GM12878 (cell line): ENCODE measurements at regions not wholly inside any gene's neighbourhood (a gene's known extent, or its start where the extent isn't known, plus 50 kb on each side); places are given as distances from the start of the nearest gene placed in this dataset.

Experiments
- ATAC-seq: fragments of 200-7000 bp; cut with Tn5 transposase; 3 replicates; pipeline ENCODE4 v1.9.1; 2020; ENCODE audit warnings: mild to moderate bottlenecking, moderate library complexity
- BruUV-seq: library from RNA; stranded (reverse); fragments of 400-500 nt; replicated peaks from 2 replicates; lab custom pipeline; 2021; lab: Mats Ljungman, UMichigan
- CTCF ChIA-PET: fragments of 300-600 bp; sonication (Branson Sonifier 250); formaldehyde crosslinking; extraction: SDS; loops from one replicate; lab custom pipeline; 2021; ENCODE audit warnings: inconsistent platforms; lab: Yijun Ruan, JAX
- POLR2A ChIA-PET: fragments of 350-600 bp; formaldehyde crosslinking; extraction: SDS; loops from one replicate; lab custom pipeline; 2021; ENCODE audit warnings: inconsistent platforms; lab: Charles Lee
- RAD21 ChIA-PET: fragments of 300-600 bp; sonication (Branson Sonifier 250); formaldehyde crosslinking; loops from one replicate; lab custom pipeline; 2023; ENCODE audit warnings: antibody characterized with exemption; ENCODE audit not compliant: unreplicated experiment; lab: Charles Lee
- SMC1A ChIA-PET: fragments of 300-600 bp; sonication (Branson Sonifier 250); formaldehyde crosslinking; loops from one replicate; lab custom pipeline; 2023; ENCODE audit not compliant: unreplicated experiment, uncharacterized antibody; lab: Charles Lee
- DNase-seq: peaks from one replicate; pipeline ENCODE4 v3.0.0-alpha.2; 2011; ENCODE audit warnings: low read depth, low spot score
- FAIRE-seq: peaks from 3 replicates; lab custom pipeline; 2011; peaks lifted over from hg19 to GRCh38; lab: Jason Lieb, UNC
- H2AFZ ChIP-seq: 2 replicates; pipeline ENCODE4 v1.6.0; 2011; ENCODE audit warnings: low read depth, low read length, control low read depth; ENCODE audit not compliant: control insufficient read depth
- H3K27ac ChIP-seq: 2 replicates; pipeline ENCODE4 v1.5.1; 2011; ENCODE audit warnings: control low read depth; ENCODE audit not compliant: control insufficient read depth, insufficient read depth
- H3K27me3 ChIP-seq, 2 experiments: replicated peaks in 1 of 2; 2 replicates each; pipeline versions ENCODE4 v1.6.0 to v1.6.1; 2011; ENCODE audit warnings: low read length in 1 of 2; ENCODE audit not compliant: control insufficient read depth in 2 of 2, insufficient read depth in 2 of 2
- H3K36me3 ChIP-seq, 2 experiments: 2 replicates each; pipeline ENCODE4 v1.5.1; 2011; ENCODE audit warnings: low read length in 1 of 2; ENCODE audit not compliant: control insufficient read depth in 2 of 2, insufficient read depth in 2 of 2
- H3K4me1 ChIP-seq: 2 replicates; pipeline ENCODE4 v1.6.1; 2011; ENCODE audit warnings: mild to moderate bottlenecking, low read length, moderate library complexity, mixed read lengths; ENCODE audit not compliant: control insufficient read depth, insufficient read depth
- H3K4me2 ChIP-seq: 2 replicates; pipeline ENCODE4 v1.6.0; 2011; ENCODE audit warnings: control low read depth; ENCODE audit not compliant: control insufficient read depth, insufficient read depth
- H3K4me3 ChIP-seq: fragments of 200-600 bp; sonication (generic); 2 replicates; pipeline ENCODE4 v1.5.1; 2016
- H3K79me2 ChIP-seq: 2 replicates; pipeline ENCODE4 v1.6.0; 2011; ENCODE audit warnings: low read length; ENCODE audit not compliant: control insufficient read depth, insufficient read depth
- H3K9ac ChIP-seq: 2 replicates; pipeline ENCODE4 v1.8.0; 2011; ENCODE audit warnings: low read length, control low read depth, mixed read lengths; ENCODE audit not compliant: control insufficient read depth, insufficient read depth
- H3K9me3 ChIP-seq: replicated peaks from 3 replicates; pipeline ENCODE4 v1.5.1; 2011; ENCODE audit warnings: mild to moderate bottlenecking, low read length; ENCODE audit not compliant: control insufficient read depth, insufficient read depth
- H4K20me1 ChIP-seq: 2 replicates; pipeline ENCODE4 v1.6.0; 2011; ENCODE audit not compliant: control insufficient read depth, insufficient read depth
- JUND ChIP-seq: IDR thresholded peaks from 2 replicates; pipeline ENCODE4 v1.6.1; 2012; ENCODE audit warnings: low read depth, mild to moderate bottlenecking, low read length, improper control_type of control experiment, moderate library complexity
- WGBS: methylation state at CpG from one replicate; pipeline ENCODE4 v1.1.6; 2016; ENCODE audit warnings: low lambda C conversion rate; ENCODE audit not compliant: insufficient replicate concordance, insufficient coverage; ENCODE audit errors: missing lambda C conversion rate; 5-methylcytosine and 5-hydroxymethylcytosine counted together
- in situ Hi-C: fragments of 300-500 bp; cut with MboI; formaldehyde crosslinking; loops from 9 replicates; pipeline ENCODE4 v1.14.3; 2018; ENCODE audit warnings: mixed read lengths
- intact Hi-C: fragments of 100-400 bp; cut with micrococcal nuclease; formaldehyde crosslinking; loops from one replicate; pipeline ENCODE4 v1.14.2; 2022; ENCODE audit not compliant: unreplicated experiment
- TF ChIP-seq, protein P1 (sequence below): fragments of 450-650 bp; IDR thresholded peaks from 2 replicates; pipeline ENCODE4 v1.6.1; 2017; ENCODE audit warnings: mild to moderate bottlenecking, low read depth, inconsistent platforms; ENCODE audit not compliant: poor library complexity, severe bottlenecking
- TF ChIP-seq, protein P2 (sequence below): fragments of 150-350 bp; IDR thresholded peaks from 2 replicates; pipeline ENCODE4 v1.6.1; 2014; ENCODE audit warnings: mild to moderate bottlenecking, low read depth, low read length

DNA sequence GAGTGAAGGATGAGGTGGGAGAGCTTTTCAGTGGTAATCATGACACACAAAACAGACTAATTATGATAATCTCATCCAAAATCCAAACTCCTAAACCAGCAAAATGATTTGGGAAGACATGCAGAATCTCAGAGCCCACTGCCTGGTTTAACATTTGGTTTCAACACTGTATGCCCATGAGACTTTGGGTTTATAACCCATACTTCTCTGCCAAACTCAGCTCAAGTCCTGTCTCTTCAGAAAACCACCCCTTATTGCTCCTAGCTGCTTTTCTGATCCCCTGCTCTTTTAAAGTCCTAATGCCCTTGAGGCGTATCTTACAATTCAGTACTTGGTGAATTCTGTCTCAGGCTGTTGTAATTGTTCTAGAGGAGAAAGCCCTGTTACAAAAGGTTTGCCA, 593.0 kb upstream of the ID2 start:
- WGBS, result 31% methylated on average over 1 of the region's 1 CpG
- intact Hi-C loops (no loop called here), in situ Hi-C loops (no loop called here)
- H3K27ac ChIP-seq, result no peak overlapping the region
- no peak for TF ChIP-seq JUND
- TF ChIP-seq, protein P1, sequence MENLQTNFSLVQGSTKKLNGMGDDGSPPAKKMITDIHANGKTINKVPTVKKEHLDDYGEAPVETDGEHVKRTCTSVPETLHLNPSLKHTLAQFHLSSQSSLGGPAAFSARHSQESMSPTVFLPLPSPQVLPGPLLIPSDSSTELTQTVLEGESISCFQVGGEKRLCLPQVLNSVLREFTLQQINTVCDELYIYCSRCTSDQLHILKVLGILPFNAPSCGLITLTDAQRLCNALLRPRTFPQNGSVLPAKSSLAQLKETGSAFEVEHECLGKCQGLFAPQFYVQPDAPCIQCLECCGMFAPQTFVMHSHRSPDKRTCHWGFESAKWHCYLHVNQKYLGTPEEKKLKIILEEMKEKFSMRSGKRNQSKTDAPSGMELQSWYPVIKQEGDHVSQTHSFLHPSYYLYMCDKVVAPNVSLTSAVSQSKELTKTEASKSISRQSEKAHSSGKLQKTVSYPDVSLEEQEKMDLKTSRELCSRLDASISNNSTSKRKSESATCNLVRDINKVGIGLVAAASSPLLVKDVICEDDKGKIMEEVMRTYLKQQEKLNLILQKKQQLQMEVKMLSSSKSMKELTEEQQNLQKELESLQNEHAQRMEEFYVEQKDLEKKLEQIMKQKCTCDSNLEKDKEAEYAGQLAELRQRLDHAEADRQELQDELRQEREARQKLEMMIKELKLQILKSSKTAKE, result no peak
- TF ChIP-seq, protein P2, sequence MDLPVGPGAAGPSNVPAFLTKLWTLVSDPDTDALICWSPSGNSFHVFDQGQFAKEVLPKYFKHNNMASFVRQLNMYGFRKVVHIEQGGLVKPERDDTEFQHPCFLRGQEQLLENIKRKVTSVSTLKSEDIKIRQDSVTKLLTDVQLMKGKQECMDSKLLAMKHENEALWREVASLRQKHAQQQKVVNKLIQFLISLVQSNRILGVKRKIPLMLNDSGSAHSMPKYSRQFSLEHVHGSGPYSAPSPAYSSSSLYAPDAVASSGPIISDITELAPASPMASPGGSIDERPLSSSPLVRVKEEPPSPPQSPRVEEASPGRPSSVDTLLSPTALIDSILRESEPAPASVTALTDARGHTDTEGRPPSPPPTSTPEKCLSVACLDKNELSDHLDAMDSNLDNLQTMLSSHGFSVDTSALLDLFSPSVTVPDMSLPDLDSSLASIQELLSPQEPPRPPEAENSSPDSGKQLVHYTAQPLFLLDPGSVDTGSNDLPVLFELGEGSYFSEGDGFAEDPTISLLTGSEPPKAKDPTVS, result no peak
- no TSS peak for BruUV-seq
- H3K27me3 ChIP-seq, result no peaks in the 10 kb centered on the region
- RAD21 ChIA-PET, result no interaction called here
- no peak overlapping the region for H3K9ac ChIP-seq
- no peak for FAIRE-seq
- no peaks in the 10 kb centered on the region; a peak in 1 of 4 replicates for H3K36me3 ChIP-seq
- DNase-seq, result no peak
- H4K20me1 ChIP-seq, result no peaks in the 10 kb centered on the region
- SMC1A ChIA-PET, result interaction anchor here (0.9 to 1.6 kb wide), 3 partner anchors 16 to 89 kb away, joined by 3 to 6 read pairs (median 3); no protein-coding TSS in a partner anchor
- no peak overlapping the region for H3K4me2 ChIP-seq
- no peaks in the 10 kb centered on the region for H3K4me1 ChIP-seq
- H3K79me2 ChIP-seq, result no peaks in the 10 kb centered on the region
- CTCF ChIA-PET, result interaction anchor here (1.0 kb wide), 1 partner anchor 49 kb away, joined by 3 read pairs; no protein-coding TSS in a partner anchor
- no peak for ATAC-seq
- no peak overlapping the region for H2AFZ ChIP-seq
- peaks cover 1% of the 10 kb centered on the region; the same call in 2 of the 3 replicates for H3K9me3 ChIP-seq
- POLR2A ChIA-PET, result no interaction called here
- H3K4me3 ChIP-seq, result no peak overlapping the region
